GM18519 (cell line): ENCODE measurements at regions not wholly inside any gene's neighbourhood (a gene's known extent, or its start where the extent isn't known, plus 50 kb on each side); places are given as distances from the start of the nearest gene placed in this dataset.

Experiments
- ATAC-seq: cut with Tn5 transposase; IDR thresholded peaks from one replicate; pipeline ENCODE4 v1.9.1; 2021; ENCODE audit warnings: mild to moderate bottlenecking, moderate library complexity; ENCODE audit not compliant: unreplicated experiment, low FRiP score

- no peak for ATAC-seq
These were observed 61.3 kb upstream of the SPIN1 start for GRCh38 chr9:88326936-88327335.

- no peak for ATAC-seq
These were observed 62.2 kb upstream of the SPIN1 start for GRCh38 chr9:88326015-88326414.

GRCh38 chr9:88322906-88323566 is 65.2 kb upstream of the SPIN1 start:
- no peak for ATAC-seq

GRCh38 chr9:88321764-88322163 is 66.5 kb upstream of the SPIN1 start:
- ATAC-seq: no peak

GRCh38 chr9:88320748-88321415 is 67.4 kb upstream of the SPIN1 start:
- no peak for ATAC-seq

- no peak for ATAC-seq
These were observed 68.1 kb upstream of the SPIN1 start for GRCh38 chr9:88319936-88320747.

- no peak for ATAC-seq
These were observed 74.7 kb upstream of the SPIN1 start for GRCh38 chr9:88313364-88314220.

GRCh38 chr9:88312517-88313103 is 75.6 kb upstream of the SPIN1 start:
- no peak for ATAC-seq

GRCh38 chr9:88312045-88312444 is 76.2 kb upstream of the SPIN1 start:
- ATAC-seq: no peak

- ATAC-seq: no peak
These were observed 77.8 kb upstream of the SPIN1 start for GRCh38 chr9:88310310-88310980.

- ATAC-seq: no peak
These were observed 79.2 kb upstream of the SPIN1 start for GRCh38 chr9:88308831-88309560.

- no peak for ATAC-seq
These were observed 81.1 kb upstream of the SPIN1 start for GRCh38 chr9:88307136-88307535.

- ATAC-seq: peak; percentile 96
These were observed 84.4 kb upstream of the SPIN1 start for GRCh38 chr9:88303721-88304451.

- no peak for ATAC-seq
These were observed 85.5 kb upstream of the SPIN1 start for GRCh38 chr9:88302579-88303324.

- no peak for ATAC-seq
These were observed 87.7 kb upstream of the SPIN1 start for GRCh38 chr9:88300556-88300955.

- no peak for ATAC-seq
These were observed 96.4 kb upstream of the SPIN1 start for GRCh38 chr9:88291856-88292255.

GRCh38 chr9:88291056-88291455 is 97.2 kb upstream of the SPIN1 start:
- no peak for ATAC-seq

- ATAC-seq: no peak
These were observed 98.7 kb upstream of the SPIN1 start for GRCh38 chr9:88289532-88289931.
